H9 (cell line): ENCODE measurements at regions not wholly inside any gene's neighbourhood (a gene's known extent, or its start where the extent isn't known, plus 50 kb on each side); places are given as distances from the start of the nearest gene placed in this dataset.

Experiments
- DNase-seq: peaks from one replicate; pipeline ENCODE4 v3.0.0-alpha.2; 2017
- H2AFZ ChIP-seq: one replicate; pipeline ENCODE4 v1.6.1; 2013; ENCODE audit warnings: mild to moderate bottlenecking, low read length, control low read depth, moderate library complexity
- H2AK5ac ChIP-seq: 2 replicates; pipeline ENCODE4 v1.6.1; 2013; ENCODE audit warnings: low read length, control low read depth, mixed read lengths; ENCODE audit not compliant: insufficient read length
- H2BK120ac ChIP-seq: one replicate; pipeline ENCODE4 v1.6.1; 2013; ENCODE audit warnings: low read depth, mild to moderate bottlenecking, low read length, control low read depth, inconsistent platforms; ENCODE audit not compliant: poor library complexity, severe bottlenecking
- H2BK12ac ChIP-seq: 2 replicates; pipeline ENCODE4 v1.6.1; 2013; ENCODE audit warnings: low read length, control low read depth, mixed read lengths, low read depth; ENCODE audit not compliant: insufficient read length
- H2BK15ac ChIP-seq: 2 replicates; pipeline ENCODE4 v1.6.1; 2013; ENCODE audit warnings: low read depth, low read length, control low read depth
- H2BK20ac ChIP-seq: one replicate; pipeline ENCODE4 v1.6.1; 2013; ENCODE audit warnings: low read depth, mild to moderate bottlenecking, low read length, control low read depth, inconsistent platforms; ENCODE audit not compliant: poor library complexity, severe bottlenecking
- H2BK5ac ChIP-seq: 2 replicates; pipeline ENCODE4 v1.6.1; 2013; ENCODE audit warnings: low read length, control low read depth, mixed read lengths; ENCODE audit not compliant: insufficient read length
- H3K14ac ChIP-seq: 2 replicates; pipeline ENCODE4 v1.6.1; 2013; ENCODE audit warnings: low read length, control low read depth; ENCODE audit not compliant: insufficient read depth
- H3K18ac ChIP-seq: 2 replicates; pipeline ENCODE4 v1.6.1; 2013; ENCODE audit warnings: low read depth, mild to moderate bottlenecking, mixed read lengths, low read length, control low read depth; ENCODE audit not compliant: insufficient read length
- H3K23ac ChIP-seq: 2 replicates; pipeline ENCODE4 v1.6.1; 2013; ENCODE audit warnings: low read length, control low read depth, mixed read lengths, low read depth; ENCODE audit not compliant: insufficient read length
- H3K23me2 ChIP-seq: 2 replicates; pipeline ENCODE4 v1.6.1; 2013; ENCODE audit warnings: low read depth, mild to moderate bottlenecking, mixed read lengths, low read length, control low read depth; ENCODE audit not compliant: insufficient read length, poor library complexity, severe bottlenecking
- H3K27ac ChIP-seq: 2 replicates; pipeline ENCODE4 v1.5.1; 2013; ENCODE audit warnings: low read length, control low read depth, mixed read lengths, low read depth; ENCODE audit not compliant: insufficient read length
- H3K27me3 ChIP-seq: 2 replicates; pipeline ENCODE4 v1.6.1; 2013; ENCODE audit warnings: low read length, control low read depth, inconsistent platforms; ENCODE audit not compliant: insufficient read depth
- H3K4ac ChIP-seq: 2 replicates; pipeline ENCODE4 v1.6.1; 2013; ENCODE audit warnings: low read depth, mild to moderate bottlenecking, control low read depth, inconsistent platforms, low read length, moderate library complexity
- H3K4me1 ChIP-seq: 2 replicates; pipeline ENCODE4 v1.6.1; 2013; ENCODE audit warnings: low read length, control low read depth, inconsistent platforms; ENCODE audit not compliant: insufficient read depth
- H3K4me2 ChIP-seq: 2 replicates; pipeline ENCODE4 v1.6.1; 2013; ENCODE audit warnings: low read length, control low read depth, mixed read lengths; ENCODE audit not compliant: insufficient read length, insufficient read depth
- H3K56ac ChIP-seq: 2 replicates; pipeline ENCODE4 v1.6.1; 2013; ENCODE audit warnings: low read depth, mild to moderate bottlenecking, mixed read lengths, low read length, control low read depth; ENCODE audit not compliant: insufficient read length
- H3K79me1 ChIP-seq: 2 replicates; pipeline ENCODE4 v1.6.1; 2013; ENCODE audit warnings: low read depth, mild to moderate bottlenecking, moderate library complexity, low read length, control low read depth, inconsistent platforms; ENCODE audit not compliant: insufficient read depth, poor library complexity, severe bottlenecking
- H3K79me2 ChIP-seq: 2 replicates; pipeline ENCODE4 v1.6.1; 2013; ENCODE audit warnings: low read length, control low read depth, inconsistent platforms; ENCODE audit not compliant: insufficient read depth
- H3K9ac ChIP-seq: 2 replicates; pipeline ENCODE4 v1.6.1; 2013; ENCODE audit warnings: low read length, control low read depth, mixed read lengths; ENCODE audit not compliant: insufficient read length; ENCODE audit errors: extremely low read depth
- H3K9me3 ChIP-seq: one replicate; pipeline ENCODE4 v1.6.1; 2013; ENCODE audit warnings: low read depth, low read length, inconsistent platforms; ENCODE audit not compliant: control insufficient read depth
- H3T11ph ChIP-seq: one replicate; pipeline ENCODE4 v1.6.1; 2013; ENCODE audit warnings: mild to moderate bottlenecking, low read length, control low read depth, inconsistent platforms
- H4K20me1 ChIP-seq: one replicate; pipeline ENCODE4 v1.6.1; 2013; ENCODE audit not compliant: control insufficient read depth, insufficient read length, insufficient read depth
- H4K5ac ChIP-seq: 2 replicates; pipeline ENCODE4 v1.6.1; 2013; ENCODE audit warnings: low read depth, mild to moderate bottlenecking, mixed read lengths, low read length, control low read depth; ENCODE audit not compliant: insufficient read length
- H4K8ac ChIP-seq: replicated peaks from 2 replicates; pipeline ENCODE4 v1.6.1; 2013; ENCODE audit warnings: low read length, control low read depth, mixed read lengths, low read depth; ENCODE audit not compliant: insufficient read length
- H4K91ac ChIP-seq: 2 replicates; pipeline ENCODE4 v1.6.1; 2013; ENCODE audit warnings: low read depth, mild to moderate bottlenecking, moderate library complexity, mixed read lengths, low read length, control low read depth; ENCODE audit not compliant: insufficient read length
- H3K27ac Mint-ChIP-seq, 3 experiments: 2 replicates in 2 of 3; 3 replicates in 1 of 3; pipeline ENCODE4 v1.8.0; 2020 to 2021; ENCODE audit warnings: mixed read lengths in 3 of 3, mild to moderate bottlenecking in 1 of 3, moderate library complexity in 1 of 3
- H3K27me3 Mint-ChIP-seq: 2 replicates; pipeline ENCODE4 v1.8.0; 2021; ENCODE audit warnings: low read depth, mild to moderate bottlenecking, moderate library complexity, mixed read lengths
- H3K36me3 Mint-ChIP-seq, 3 experiments: 2 replicates in 2 of 3; 3 replicates in 1 of 3; pipeline ENCODE4 v1.8.0; 2020 to 2021; ENCODE audit warnings: low read depth in 3 of 3, mixed read lengths in 3 of 3; ENCODE audit not compliant: insufficient read depth in 1 of 3
- H3K4me1 Mint-ChIP-seq, 2 experiments: 2 replicates each; pipeline ENCODE4 v1.8.0; 2020; ENCODE audit warnings: mixed read lengths in 2 of 2
- H3K4me3 Mint-ChIP-seq, 2 experiments: 2 replicates in 1 of 2; 3 replicates in 1 of 2; pipeline ENCODE4 v1.8.0; 2020 to 2021; ENCODE audit warnings: mild to moderate bottlenecking in 2 of 2, mixed read lengths in 2 of 2, moderate library complexity in 1 of 2
- H3K9me3 Mint-ChIP-seq, 2 experiments: 2 replicates in 1 of 2; 3 replicates in 1 of 2; pipeline ENCODE4 v1.8.0; 2020; ENCODE audit warnings: mild to moderate bottlenecking in 2 of 2, mixed read lengths in 2 of 2, moderate library complexity in 1 of 2
- CTCF ChIP-seq: fragments of 200-600 bp; sonication (generic); conservative IDR thresholded peaks from 3 replicates; pipeline ENCODE4 v1.8.0; 2021; ENCODE audit warnings: antibody characterized with exemption, mild to moderate bottlenecking
- WGBS: extraction: QIAGEN DNeasy Blood & Tissue Kit; methylation state at CpG from one replicate; pipeline ENCODE4 v1.1.7; 2013; ENCODE audit warnings: missing lambda C conversion rate, low lambda C conversion rate, mixed read lengths; ENCODE audit not compliant: insufficient read length; ENCODE audit errors: extremely low coverage; 5-methylcytosine and 5-hydroxymethylcytosine counted together

GRCh38 chr3:117106396-117106795 is 396.8 kb downstream of the TUSC7 start:
- peaks cover 3 to 4% of the 10 kb centered on the region in 2 experiments for H3K9me3 Mint-ChIP-seq
- Histone ChIP-seq H3K4ac (no peak overlapping the region), H3K23me2 (no peaks in the 10 kb centered on the region), H2AFZ (no peak overlapping the region), H3K4me1 (peaks cover 4% of the 10 kb centered on the region; the same call in 1 of the 2 replicates), H3T11ph (no peak overlapping the region), H3K56ac (no peak overlapping the region), H4K91ac (no peak overlapping the region), H2BK120ac (no peak overlapping the region), H4K5ac (no peak overlapping the region), H3K4me2 (no peak overlapping the region), H2BK12ac (no peak overlapping the region), H3K79me2 (no peaks in the 10 kb centered on the region), H3K79me1 (no peaks in the 10 kb centered on the region), H4K20me1 (no peaks in the 10 kb centered on the region), H3K9me3 (no peaks in the 10 kb centered on the region), H4K8ac (no peak overlapping the region), H3K9ac (no peak overlapping the region), H3K18ac (no peak overlapping the region), H3K27ac (no peak overlapping the region), H2BK15ac (no peak overlapping the region), H2BK5ac (no peak overlapping the region), H2BK20ac (no peak overlapping the region), H3K27me3 (no peaks in the 10 kb centered on the region), H3K23ac (no peak overlapping the region), H3K14ac (no peak overlapping the region), H2AK5ac (no peak overlapping the region)
- H3K4me3 Mint-ChIP-seq, result no peak overlapping the region
- TF ChIP-seq CTCF, result no peak
- peaks cover 0 to 18% (median 3%) of the 10 kb centered on the region in 3 experiments; a peak in 5 of 7 replicates for H3K36me3 Mint-ChIP-seq
- peaks cover 16 to 18% of the 10 kb centered on the region in 2 experiments for H3K4me1 Mint-ChIP-seq
- no peak overlapping the region for H3K27ac Mint-ChIP-seq
- no CpG with 5 or more reads among the region's 2 CpGs for WGBS
- H3K27me3 Mint-ChIP-seq, result no peaks in the 10 kb centered on the region
- no peak for DNase-seq
